Keratinocyte (primary cell): ENCODE measurements at regions not wholly inside any gene's neighbourhood (a gene's known extent, or its start where the extent isn't known, plus 50 kb on each side); places are given as distances from the start of the nearest gene placed in this dataset.

Source experiments
- DNase-seq: peaks from one replicate; pipeline ENCODE4 v3.0.0-alpha.2; 2011; ENCODE audit warnings: low read depth, missing footprints, low spot score
- FAIRE-seq: peaks from 2 replicates; lab custom pipeline; 2011; peaks lifted over from hg19 to GRCh38; lab: Jason Lieb, UNC
- H2AFZ ChIP-seq: 2 replicates; pipeline ENCODE4 v1.6.0; 2012; ENCODE audit warnings: low read length, control low read depth, inconsistent platforms; ENCODE audit not compliant: control insufficient read depth
- H3K27ac ChIP-seq: 2 replicates; pipeline ENCODE4 v1.5.1; 2011; ENCODE audit warnings: low read length; ENCODE audit not compliant: control insufficient read depth, insufficient read depth
- H3K27me3 ChIP-seq: 3 replicates; pipeline ENCODE4 v1.6.0; 2011; ENCODE audit warnings: low read length; ENCODE audit not compliant: control insufficient read depth, insufficient read depth; ENCODE audit errors: extremely low read depth
- H3K36me3 ChIP-seq, 2 experiments: 2 replicates in 1 of 2; 3 replicates in 1 of 2; pipeline ENCODE4 v1.5.1; 2011; ENCODE audit warnings: low read length in 2 of 2, mild to moderate bottlenecking in 1 of 2; ENCODE audit not compliant: control insufficient read depth in 2 of 2, insufficient read depth in 2 of 2; ENCODE audit errors: extremely low read depth in 1 of 2
- H3K4me1 ChIP-seq: 3 replicates; pipeline ENCODE4 v1.5.1; 2011; ENCODE audit warnings: low read length; ENCODE audit not compliant: control insufficient read depth, insufficient read depth; ENCODE audit errors: extremely low read depth
- H3K4me2 ChIP-seq: 3 replicates; pipeline ENCODE4 v1.6.0; 2011; ENCODE audit warnings: low read depth, low read length; ENCODE audit not compliant: control insufficient read depth, insufficient read depth; ENCODE audit errors: extremely low read depth
- H3K4me3 ChIP-seq, 3 experiments: fragments of 200-600 bp in 1 of 3; sonication (generic) in 1 of 3; 2 replicates in 2 of 3; 3 replicates in 1 of 3; pipeline ENCODE4 v1.5.1; 2011 to 2016; ENCODE audit warnings: low read length in 3 of 3, mild to moderate bottlenecking in 3 of 3, control low read depth in 2 of 3, inconsistent platforms in 1 of 3, low read depth in 1 of 3, mixed read lengths in 1 of 3, mixed run types in 1 of 3, moderate library complexity in 1 of 3; ENCODE audit not compliant: control insufficient read depth in 2 of 3, insufficient read depth in 2 of 3; ENCODE audit errors: extremely low read depth in 1 of 3
- H3K79me2 ChIP-seq: 2 replicates; pipeline ENCODE4 v1.6.0; 2012; ENCODE audit warnings: low read length; ENCODE audit not compliant: control insufficient read depth, insufficient read depth
- H3K9ac ChIP-seq: 3 replicates; pipeline ENCODE4 v1.6.0; 2011; ENCODE audit warnings: low read length; ENCODE audit not compliant: control insufficient read depth, insufficient read depth; ENCODE audit errors: extremely low read depth
- H3K9me1 ChIP-seq: 3 replicates; pipeline ENCODE4 v1.6.0; 2011; ENCODE audit warnings: low read length; ENCODE audit not compliant: control insufficient read depth, insufficient read depth; ENCODE audit errors: extremely low read depth
- H3K9me3 ChIP-seq: 2 replicates; pipeline ENCODE4 v1.5.1; 2012; ENCODE audit warnings: low read depth, low read length; ENCODE audit not compliant: control insufficient read depth
- H4K20me1 ChIP-seq: 3 replicates; pipeline ENCODE4 v1.6.0; 2011; ENCODE audit warnings: low read length; ENCODE audit not compliant: control insufficient read depth, insufficient read depth; ENCODE audit errors: extremely low read depth
- EZH2 ChIP-seq: IDR thresholded peaks from one replicate; pipeline ENCODE4 v1.6.1; 2012; ENCODE audit warnings: inconsistent platforms, mild to moderate bottlenecking, low read length, moderate library complexity
- dilution Hi-C: fragments of 300-500 bp; cut with MboI; formaldehyde crosslinking; loops from one replicate; pipeline ENCODE4 v1.7.0; 2020; ENCODE audit warnings: low sequenced_read_pairs; ENCODE audit not compliant: extremely low pct_ligation_motif_present
- TF ChIP-seq, protein P1 (sequence below), 3 experiments: IDR thresholded peaks in 1 of 3; conservative IDR thresholded peaks in 1 of 3; optimal IDR thresholded peaks in 1 of 3; 2 replicates in 2 of 3; 3 replicates in 1 of 3; pipeline versions ENCODE3 to v1.5.1; 2011; ENCODE audit warnings: low read length in 3 of 3, mild to moderate bottlenecking in 3 of 3, moderate library complexity in 2 of 3, control low read depth in 1 of 3, inconsistent platforms in 1 of 3; ENCODE audit not compliant: insufficient read depth in 2 of 3; ENCODE audit errors: extremely low read depth in 1 of 3

DNA sequence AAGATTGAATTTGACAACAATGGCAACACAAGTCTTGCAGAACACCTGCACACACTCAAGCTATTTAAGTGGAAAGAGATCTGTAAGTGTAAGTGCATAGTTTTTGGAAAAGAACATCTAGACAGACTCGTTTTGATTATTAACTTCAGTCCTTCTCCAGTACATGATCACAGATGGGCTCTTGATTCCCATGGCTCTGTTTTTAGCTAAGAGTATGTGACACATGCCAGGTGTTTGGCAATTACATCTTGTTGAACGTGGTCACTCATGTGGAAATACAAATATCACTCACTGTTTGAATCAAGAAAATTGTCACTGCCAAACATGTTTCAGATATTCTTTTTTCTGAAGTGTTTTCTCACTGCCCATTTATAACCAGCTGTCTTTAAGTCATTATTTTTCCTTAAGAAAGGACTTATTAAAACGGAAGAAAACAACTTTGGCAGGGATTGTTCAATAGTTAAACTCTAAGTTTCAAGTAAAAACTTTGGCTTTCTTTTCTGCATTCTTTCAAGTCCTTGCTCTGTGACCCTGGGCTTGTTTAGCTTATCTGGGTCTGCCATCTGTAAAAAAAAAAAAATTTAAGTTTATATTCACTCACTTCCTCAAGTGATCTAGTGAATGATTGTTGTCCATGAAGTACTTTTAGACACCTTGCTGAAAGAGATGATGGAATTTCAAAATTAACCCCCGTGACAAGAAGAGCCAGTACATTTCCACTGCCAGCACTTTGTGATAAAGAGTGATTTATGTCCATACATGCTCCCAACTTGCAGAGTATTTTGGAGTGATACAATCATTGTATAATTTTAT lies 125.4 kb downstream of the ATXN3L start:
- Histone ChIP-seq H3K9ac (no peak overlapping the region), H3K9me1 (no peaks in the 10 kb centered on the region), H3K27me3 (no peaks in the 10 kb centered on the region), H3K4me2 (no peak overlapping the region), H3K36me3 (no peaks in the 10 kb centered on the region), H4K20me1 (no peaks in the 10 kb centered on the region), H2AFZ (no peak overlapping the region), H3K4me1 (peaks cover 7% of the 10 kb centered on the region), H3K9me3 (no peaks in the 10 kb centered on the region), H3K79me2 (no peaks in the 10 kb centered on the region), H3K4me3 (no peak overlapping the region), H3K27ac (no peak overlapping the region)
- dilution Hi-C loops, result no loop called here
- TF ChIP-seq, protein P1, sequence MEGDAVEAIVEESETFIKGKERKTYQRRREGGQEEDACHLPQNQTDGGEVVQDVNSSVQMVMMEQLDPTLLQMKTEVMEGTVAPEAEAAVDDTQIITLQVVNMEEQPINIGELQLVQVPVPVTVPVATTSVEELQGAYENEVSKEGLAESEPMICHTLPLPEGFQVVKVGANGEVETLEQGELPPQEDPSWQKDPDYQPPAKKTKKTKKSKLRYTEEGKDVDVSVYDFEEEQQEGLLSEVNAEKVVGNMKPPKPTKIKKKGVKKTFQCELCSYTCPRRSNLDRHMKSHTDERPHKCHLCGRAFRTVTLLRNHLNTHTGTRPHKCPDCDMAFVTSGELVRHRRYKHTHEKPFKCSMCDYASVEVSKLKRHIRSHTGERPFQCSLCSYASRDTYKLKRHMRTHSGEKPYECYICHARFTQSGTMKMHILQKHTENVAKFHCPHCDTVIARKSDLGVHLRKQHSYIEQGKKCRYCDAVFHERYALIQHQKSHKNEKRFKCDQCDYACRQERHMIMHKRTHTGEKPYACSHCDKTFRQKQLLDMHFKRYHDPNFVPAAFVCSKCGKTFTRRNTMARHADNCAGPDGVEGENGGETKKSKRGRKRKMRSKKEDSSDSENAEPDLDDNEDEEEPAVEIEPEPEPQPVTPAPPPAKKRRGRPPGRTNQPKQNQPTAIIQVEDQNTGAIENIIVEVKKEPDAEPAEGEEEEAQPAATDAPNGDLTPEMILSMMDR (optimal IDR thresholded peaks at IDR 0.05 in 1 of 3, IDR thresholded peaks at IDR 0.05 in 1 of 3, conservative IDR thresholded peaks at IDR 0.05 in 1 of 3; ENCODE audit: extremely low read depth in 1 of 3, insufficient read depth in 2 of 3, low read length in 3 of 3), result no peak
- no peak for TF ChIP-seq EZH2
- FAIRE-seq, result no peak
- DNase-seq, result no peak

DNA sequence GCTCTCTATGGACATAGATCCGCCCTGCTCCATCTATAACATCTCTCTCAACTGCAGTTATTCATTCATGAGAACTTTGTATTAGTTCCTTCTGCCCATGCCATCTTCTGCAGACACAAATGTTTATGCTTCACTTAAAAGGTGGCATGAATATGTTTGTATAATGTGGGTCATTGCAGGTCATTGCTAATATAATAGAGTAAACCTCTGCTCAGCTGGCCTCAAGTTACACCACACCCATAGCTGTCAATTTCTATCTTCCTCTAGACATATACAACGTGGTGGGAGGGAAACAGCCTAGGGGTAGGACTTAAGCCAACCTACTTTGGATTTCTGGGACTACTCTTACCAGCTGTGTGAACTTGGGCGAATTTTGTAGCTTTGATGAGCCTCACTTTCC lies 129.8 kb downstream of the ATXN3L start:
- Histone ChIP-seq H3K79me2 (no peaks in the 10 kb centered on the region), H3K4me2 (no peak overlapping the region), H3K9ac (no peak overlapping the region), H3K9me3 (no peaks in the 10 kb centered on the region), H3K36me3 (no peaks in the 10 kb centered on the region), H4K20me1 (no peaks in the 10 kb centered on the region), H3K4me1 (no peaks in the 10 kb centered on the region), H3K27ac (no peak overlapping the region), H3K27me3 (no peaks in the 10 kb centered on the region), H3K9me1 (no peaks in the 10 kb centered on the region), H2AFZ (no peak overlapping the region), H3K4me3 (no peak overlapping the region)
- no peak for DNase-seq
- TF ChIP-seq, protein P1 (optimal IDR thresholded peaks at IDR 0.05 in 1 of 3, IDR thresholded peaks at IDR 0.05 in 1 of 3, conservative IDR thresholded peaks at IDR 0.05 in 1 of 3; ENCODE audit: extremely low read depth in 1 of 3, insufficient read depth in 2 of 3, low read length in 3 of 3), result no peak
- no peak for TF ChIP-seq EZH2
- no peak for FAIRE-seq
- dilution Hi-C loops, result no loop called here
